Aorta (tissue), 5 donors: ENCODE measurements at regions not wholly inside any gene's neighbourhood (a gene's known extent, or its start where the extent isn't known, plus 50 kb on each side); places are given as distances from the start of the nearest gene placed in this dataset.
"Not testable (repeated sequence)": the region's sequence is repeated elsewhere in the genome, so short reads cannot be mapped to it uniquely, and the experiment has no call there.

Experiments used
- ATAC-seq: fragments of 200-7000 bp; cut with Tn5 transposase; one replicate; pipeline ENCODE4 v1.9.1; 2022; ENCODE audit warnings: moderate library complexity; ENCODE audit not compliant: low FRiP score
- DNase-seq, 2 donors: peaks; one replicate each; pipeline ENCODE4 v3.0.0-alpha.2; 2020
- H3K27ac ChIP-seq, 2 donors: one replicate each; pipeline ENCODE4 v1.5.1; 2013; ENCODE audit warnings: low read length in 2 of 2, mild to moderate bottlenecking in 2 of 2, moderate library complexity in 2 of 2, control low read depth in 1 of 2, inconsistent platforms in 1 of 2, low read depth in 1 of 2
- H3K27me3 ChIP-seq, 2 donors: one replicate each; pipeline ENCODE4 v1.6.1; 2013; ENCODE audit warnings: control low read depth in 1 of 2, low read length in 1 of 2, mild to moderate bottlenecking in 1 of 2, moderate library complexity in 1 of 2; ENCODE audit not compliant: insufficient read depth in 2 of 2, control insufficient read depth in 1 of 2
- H3K36me3 ChIP-seq, 2 donors: one replicate each; pipeline ENCODE4 v1.6.1; 2013; ENCODE audit warnings: control low read depth in 1 of 2, low read length in 1 of 2, mild to moderate bottlenecking in 1 of 2; ENCODE audit not compliant: insufficient read depth in 2 of 2, control insufficient read depth in 1 of 2
- H3K4me1 ChIP-seq, 2 donors: one replicate each; pipeline ENCODE4 v1.6.1; 2013; ENCODE audit warnings: low read length in 2 of 2, control low read depth in 1 of 2, mild to moderate bottlenecking in 1 of 2, moderate library complexity in 1 of 2; ENCODE audit not compliant: insufficient read depth in 2 of 2, control insufficient read depth in 1 of 2
- H3K4me3 ChIP-seq, 2 donors: one replicate each; pipeline ENCODE4 v1.5.1; 2013; ENCODE audit warnings: low read length in 2 of 2, control low read depth in 1 of 2, mild to moderate bottlenecking in 1 of 2
- H3K9me3 ChIP-seq: one replicate; pipeline ENCODE4 v1.6.1; 2013; ENCODE audit warnings: mild to moderate bottlenecking, low read length; ENCODE audit not compliant: control insufficient read depth
- WGBS, 2 donors: extraction: QIAGEN DNeasy Blood & Tissue Kit; methylation state at CpG; one replicate each; pipeline ENCODE4 v1.1.7; 2013; 5-methylcytosine and 5-hydroxymethylcytosine counted together
- intact Hi-C, 2 donors: fragments of 100-400 bp; cut with DNase I; formaldehyde crosslinking; loops; one replicate each; pipeline versions ENCODE4 v1.14.2 to v1.15.0; 2022
- donor health status: healthy with polysubstance abuse.
- donor health status: Bipolar disorder and iron deficiency.
- donor health status: DM: no; HTN: no; CAD: no.
- donor health status: DM: no; HTN: no; CAD: no.
- donor health status: DM: yes; HTN: yes; CAD: no.

DNA sequence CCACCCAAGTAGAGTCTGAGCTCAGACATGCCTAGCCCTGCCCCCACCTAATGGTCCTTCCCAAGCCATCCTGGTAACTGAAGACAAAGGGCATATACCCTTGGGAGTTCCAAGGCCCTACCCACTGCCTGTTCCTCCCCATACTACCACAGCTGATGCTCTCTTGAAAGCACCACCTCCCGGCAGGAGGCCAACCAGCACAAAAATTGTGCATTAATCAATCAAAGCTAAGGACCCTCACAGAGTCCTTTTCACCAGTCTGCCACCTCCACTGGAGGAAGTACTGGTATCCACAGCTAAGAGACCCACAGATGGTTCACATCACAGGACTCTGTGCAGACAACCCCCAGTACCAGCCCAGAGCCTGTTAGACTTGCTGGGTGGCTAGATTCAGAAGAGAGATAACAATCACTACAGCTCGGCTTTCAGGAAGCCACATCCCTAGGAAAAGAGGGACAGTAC, 93.8 kb upstream of the MAPK10 start:
- H3K9me3 ChIP-seq, ATAC-seq, intact Hi-C loops, H3K4me1 ChIP-seq, H3K36me3 ChIP-seq, H3K4me3 ChIP-seq, DNase-seq, H3K27me3 ChIP-seq, H3K27ac ChIP-seq: not testable (repeated sequence)
- WGBS, 2 donors: 54 to 56% methylated on average over 2 of the region's 2 CpGs

DNA sequence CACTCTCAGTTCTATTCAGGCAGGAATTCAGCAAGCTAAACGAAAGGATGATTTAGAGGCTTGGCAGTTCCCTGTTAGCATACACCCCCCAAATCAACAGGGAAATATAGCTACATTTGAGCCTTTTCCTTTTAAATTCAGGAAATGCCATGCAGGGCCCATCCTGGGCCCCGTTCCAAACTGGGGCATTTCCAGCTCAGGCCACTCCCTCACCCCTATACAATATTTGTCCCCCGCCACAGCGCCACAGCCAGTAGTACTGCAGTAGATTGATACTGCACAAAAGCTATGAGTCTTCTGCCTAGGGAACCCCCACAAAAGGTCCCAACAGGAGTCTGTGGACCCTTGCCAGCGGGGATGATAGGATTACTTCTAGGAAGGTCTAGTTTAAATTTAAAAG, 102.0 kb upstream of the MAPK10 start:
- H3K27me3 ChIP-seq: no peaks in the 10 kb centered on the region
- 82 to 84% methylated on average over 5 of the region's 5 CpGs for WGBS, 2 donors

DNA sequence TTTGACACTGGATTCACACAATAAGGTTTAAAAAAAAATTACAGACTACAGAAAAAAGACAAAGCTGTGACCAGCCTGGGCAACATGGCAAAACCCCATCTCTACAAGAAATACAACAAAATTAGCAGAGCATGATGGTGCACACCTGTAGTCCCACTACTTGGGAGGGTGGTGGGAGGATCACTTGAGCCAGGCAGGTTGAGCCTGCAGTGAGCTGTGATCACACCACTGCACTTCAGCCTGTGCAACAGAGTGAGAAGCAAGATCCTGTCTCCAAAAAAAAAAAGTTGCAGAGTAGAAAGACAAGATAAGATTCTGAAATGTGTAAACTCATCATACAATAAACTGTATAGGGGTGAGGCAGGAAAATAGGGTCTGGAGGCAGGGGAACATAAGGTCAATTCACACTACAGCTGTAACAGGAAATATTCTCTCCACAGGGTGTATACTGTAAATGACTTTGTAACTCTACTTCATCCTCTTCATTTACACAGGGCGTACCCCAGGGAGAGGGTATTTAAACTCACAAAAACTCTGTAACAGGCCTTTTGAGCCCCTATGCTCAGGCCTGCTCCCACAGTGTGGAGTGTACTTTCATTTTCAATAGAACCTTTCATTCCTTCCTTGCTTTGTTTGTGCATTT, 112.6 kb upstream of the MAPK10 start:
- 92 to 95% methylated on average over 1 of the region's 1 CpG for WGBS, 2 donors
- Histone ChIP-seq H3K36me3 (no peaks in the 10 kb centered on the region), H3K27me3 (no peaks in the 10 kb centered on the region), H3K27ac (no peak overlapping the region), H3K4me1 (no peaks in the 10 kb centered on the region), H3K4me3 (no peak overlapping the region), H3K9me3 (no peaks in the 10 kb centered on the region)
- DNase-seq (no peak), ATAC-seq (no peak)
- intact Hi-C loops: no loop called here

More for the DNA sequence above, 102.0 kb upstream of the MAPK10 start:
- Histone ChIP-seq H3K4me1 (no peaks in the 10 kb centered on the region), H3K9me3 (peaks cover 1% of the 10 kb centered on the region), H3K27ac (no peak overlapping the region), H3K36me3 (no peaks in the 10 kb centered on the region), H3K4me3 (no peak overlapping the region)
- intact Hi-C loops: no loop called here
- DNase-seq: peak in 1 of 2 donors; percentile 49
- no peak for ATAC-seq

DNA sequence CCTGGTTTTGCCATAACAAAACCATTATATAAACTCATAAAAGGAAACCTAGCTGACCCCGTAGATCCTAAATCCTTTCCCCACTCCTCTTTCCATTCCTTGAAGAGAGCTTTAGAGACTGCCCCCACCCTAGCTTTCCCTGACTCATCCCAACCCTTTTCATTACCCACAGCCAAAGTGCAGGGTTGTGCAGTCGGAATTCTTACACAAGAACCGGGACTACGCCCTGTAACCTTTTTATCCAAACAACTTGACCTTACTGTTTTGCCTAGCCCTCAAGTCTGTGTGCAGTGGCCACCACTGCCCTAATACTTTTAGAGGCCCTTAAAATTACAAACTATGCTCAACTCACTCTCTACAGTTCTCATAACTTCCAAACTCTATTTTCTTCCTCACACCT, 116.0 kb upstream of the PTPN13 start:
- H3K36me3 ChIP-seq, H3K4me1 ChIP-seq, H3K27me3 ChIP-seq, H3K27ac ChIP-seq, H3K4me3 ChIP-seq, H3K9me3 ChIP-seq, ATAC-seq, DNase-seq, intact Hi-C loops: not testable (repeated sequence)
- WGBS, 2 donors: 93 to 95% methylated on average over 4 of the region's 4 CpGs

DNA sequence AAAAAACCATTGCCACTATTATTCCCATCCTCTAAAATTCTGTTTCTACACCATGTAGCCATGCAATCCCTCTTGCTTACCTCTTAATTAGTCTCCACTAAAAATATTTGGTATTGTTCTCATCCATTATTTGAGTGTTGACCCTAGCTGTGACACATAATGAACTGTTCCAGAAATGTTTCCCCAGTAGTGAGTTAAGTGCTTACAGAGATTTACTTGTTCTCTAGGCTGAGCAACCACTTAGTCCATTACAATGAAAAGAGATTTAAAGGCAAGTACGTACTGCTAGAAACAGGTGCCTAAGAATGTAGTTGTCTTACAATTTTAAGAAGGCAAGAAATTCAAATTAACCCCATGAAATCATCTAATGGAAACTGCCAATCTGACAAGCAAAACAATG, 112.7 kb upstream of the PTPN13 start:
- H3K9me3 ChIP-seq: no peaks in the 10 kb centered on the region
- DNase-seq (no peak), ATAC-seq (no peak)
- no peaks in the 10 kb centered on the region for H3K36me3 ChIP-seq
- intact Hi-C loops: no loop called here
- 63 to 76% methylated on average over 1 of the region's 1 CpG for WGBS, 2 donors
- no peak overlapping the region for H3K4me3 ChIP-seq
- H3K27me3 ChIP-seq: no peaks in the 10 kb centered on the region
- H3K4me1 ChIP-seq: peaks cover 0 to 2% of the 10 kb centered on the region in 2 donors
- no peak overlapping the region for H3K27ac ChIP-seq

DNA sequence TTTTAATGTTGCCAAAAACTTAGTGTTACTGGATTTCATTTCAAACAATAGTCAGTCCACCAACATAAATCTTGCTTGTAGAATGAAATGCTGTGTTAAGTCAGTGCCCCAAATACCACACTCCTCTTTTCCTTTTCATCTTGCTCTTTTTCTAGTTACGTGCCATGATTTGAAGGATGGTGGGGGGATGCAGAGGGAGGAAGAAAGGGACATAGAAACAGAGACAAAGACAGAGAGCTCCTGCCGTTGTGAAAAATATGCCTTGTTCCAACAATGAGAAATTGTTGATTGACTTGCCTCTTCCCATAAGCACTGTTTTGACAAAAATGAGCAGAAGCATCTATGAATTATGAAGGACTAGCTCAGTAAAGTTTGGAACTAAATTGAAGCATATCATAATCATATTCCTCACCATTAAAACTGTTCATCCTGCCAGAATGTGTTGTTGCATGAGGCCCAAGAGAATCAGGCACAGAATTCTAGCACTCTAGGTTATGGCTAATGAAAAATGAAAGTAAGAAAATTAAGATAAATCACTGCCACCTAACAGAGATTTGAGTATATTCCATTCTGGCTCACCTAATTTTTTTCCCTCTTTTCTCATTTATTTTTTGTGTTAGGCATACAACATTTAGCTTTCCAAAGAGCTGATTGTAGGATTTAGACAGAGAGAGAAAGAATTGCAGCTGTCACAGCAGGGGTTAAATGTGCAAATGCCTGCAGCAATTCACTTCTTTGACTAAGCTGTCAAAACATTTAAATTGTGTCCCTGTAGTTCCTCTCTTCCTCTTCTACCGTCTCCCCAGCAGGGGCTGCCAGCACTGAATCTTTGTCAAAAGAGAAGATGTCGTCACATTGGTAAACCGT, 111.6 kb upstream of the PTPN13 start:
- Histone ChIP-seq H3K9me3 (no peaks in the 10 kb centered on the region), H3K4me1 (peaks cover 0 to 2% of the 10 kb centered on the region in 2 donors), H3K27me3 (no peaks in the 10 kb centered on the region), H3K36me3 (no peaks in the 10 kb centered on the region), H3K4me3 (no peak overlapping the region), H3K27ac (no peak overlapping the region)
- intact Hi-C loops: no loop called here
- 48 to 49% methylated on average over 5 of the region's 5 CpGs for WGBS, 2 donors
- ATAC-seq (no peak), DNase-seq (no peak)

DNA sequence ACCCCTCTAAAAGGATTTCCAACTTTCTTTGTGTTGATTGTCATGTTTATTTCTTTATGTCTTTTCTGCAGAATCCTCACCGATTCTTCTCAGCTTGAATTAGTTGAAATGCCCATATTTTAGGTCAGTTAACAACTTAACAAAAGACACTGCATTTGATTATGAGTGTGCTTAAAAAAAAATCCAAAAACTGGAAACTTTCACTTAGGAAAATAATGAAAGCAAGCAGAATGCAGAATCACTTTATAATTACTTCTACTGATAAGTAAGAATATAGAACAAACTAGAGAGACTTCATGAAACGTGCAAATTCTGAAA, 111.0 kb upstream of the PTPN13 start:
- DNase-seq: no peak
- H3K4me1 ChIP-seq: peaks cover 0 to 2% of the 10 kb centered on the region in 2 donors
- no peak overlapping the region for H3K4me3 ChIP-seq
- H3K27me3 ChIP-seq: no peaks in the 10 kb centered on the region
- no peaks in the 10 kb centered on the region for H3K9me3 ChIP-seq
- no peaks in the 10 kb centered on the region for H3K36me3 ChIP-seq
- WGBS, 2 donors: 53 to 61% methylated on average over 2 of the region's 2 CpGs
- intact Hi-C loops: no loop called here
- no peak overlapping the region for H3K27ac ChIP-seq
- no peak for ATAC-seq

DNA sequence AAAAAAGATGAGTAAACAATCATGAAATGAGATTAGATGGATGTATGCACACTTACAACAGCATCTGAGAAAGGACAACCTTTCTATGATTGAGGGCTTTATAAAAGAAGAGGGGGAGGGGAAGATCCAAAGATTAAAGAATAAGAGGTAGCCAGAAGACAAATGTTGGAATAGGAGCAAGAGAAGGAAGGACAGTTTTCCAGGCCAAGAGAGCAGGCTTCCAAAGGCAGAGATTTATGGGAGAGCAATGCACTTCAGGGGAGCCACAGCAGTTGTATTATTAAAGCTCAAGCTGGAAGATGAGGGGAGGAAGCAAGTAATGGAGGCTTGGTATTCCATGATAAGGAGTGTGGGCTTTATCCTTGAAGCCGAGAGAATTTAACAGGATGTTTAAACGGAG, 110.3 kb upstream of the PTPN13 start:
- Histone ChIP-seq H3K27me3 (no peaks in the 10 kb centered on the region), H3K27ac (no peak overlapping the region), H3K4me3 (no peak overlapping the region), H3K4me1 (peaks cover 0 to 2% of the 10 kb centered on the region in 2 donors), H3K9me3 (no peaks in the 10 kb centered on the region), H3K36me3 (no peaks in the 10 kb centered on the region)
- intact Hi-C loops: no loop called here
- WGBS, 2 donors: 53 to 61% methylated on average over 2 of the region's 2 CpGs
- ATAC-seq (no peak), DNase-seq (no peak)

DNA sequence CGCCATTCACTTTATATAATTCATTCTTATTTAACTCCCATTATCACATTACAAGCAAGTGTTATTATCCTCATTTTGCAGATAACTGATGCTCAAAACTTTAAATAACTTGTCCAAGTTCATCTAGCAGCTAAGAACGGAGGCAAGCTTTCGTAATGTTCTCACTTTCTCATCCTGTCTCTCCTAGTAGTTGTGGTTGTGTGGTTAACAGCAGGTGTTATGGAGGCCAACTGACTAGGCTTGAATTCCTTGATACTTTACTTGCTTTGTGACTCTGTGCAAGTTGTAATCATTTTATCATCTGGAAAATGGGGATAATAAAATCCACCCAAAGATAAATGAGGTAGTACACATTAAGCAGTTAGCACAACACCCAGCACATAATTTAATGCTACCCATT, 109.9 kb upstream of the PTPN13 start:
- ATAC-seq (no peak), DNase-seq (no peak)
- Histone ChIP-seq H3K27ac (no peak overlapping the region), H3K4me1 (peaks cover 0 to 2% of the 10 kb centered on the region in 2 donors), H3K9me3 (no peaks in the 10 kb centered on the region), H3K4me3 (no peak overlapping the region), H3K36me3 (no peaks in the 10 kb centered on the region), H3K27me3 (no peaks in the 10 kb centered on the region)
- WGBS, 2 donors: 91% methylated on average over 3 of the region's 3 CpGs
- intact Hi-C loops: no loop called here
